ENCODE measurements at regions not wholly inside any gene's neighbourhood (a gene's known extent, or its start where the extent isn't known, plus 50 kb on each side); places are given as distances from the start of the nearest gene placed in this dataset.

- H3K36me3 ChIP-seq (ENCODE audit: insufficient read depth, low read length), result no peaks in the 10 kb centered on the region
- no peaks in the 10 kb centered on the region for H3F3A ChIP-seq (ENCODE audit: insufficient read depth, low read length, poor library complexity, severe bottlenecking)
- no peak overlapping the region for H3K4me2 ChIP-seq (ENCODE audit: low read length)
- no peaks in the 10 kb centered on the region for H3K9me3 ChIP-seq (ENCODE audit: low read length)
- H3K9ac ChIP-seq (ENCODE audit: low read length), result no peak overlapping the region
- H3K27me3 ChIP-seq (ENCODE audit: insufficient read depth, low read depth, low read length), result no peaks in the 10 kb centered on the region
- no peaks in the 10 kb centered on the region for H3K9me2 ChIP-seq (ENCODE audit: insufficient read depth, low read length)
- H3K79me2 ChIP-seq (replicated peaks; ENCODE audit: insufficient read depth, low read length), result no peaks in the 10 kb centered on the region
- no peak for TF ChIP-seq TAF1 (IDR thresholded peaks at IDR 0.05; ENCODE audit: low read depth)
- no peak for TF ChIP-seq EZH2 (IDR thresholded peaks at IDR 0.05; ENCODE audit: borderline replicate concordance, insufficient read depth, low read length, poor library complexity, severe bottlenecking)
- TF ChIP-seq, protein P1, sequence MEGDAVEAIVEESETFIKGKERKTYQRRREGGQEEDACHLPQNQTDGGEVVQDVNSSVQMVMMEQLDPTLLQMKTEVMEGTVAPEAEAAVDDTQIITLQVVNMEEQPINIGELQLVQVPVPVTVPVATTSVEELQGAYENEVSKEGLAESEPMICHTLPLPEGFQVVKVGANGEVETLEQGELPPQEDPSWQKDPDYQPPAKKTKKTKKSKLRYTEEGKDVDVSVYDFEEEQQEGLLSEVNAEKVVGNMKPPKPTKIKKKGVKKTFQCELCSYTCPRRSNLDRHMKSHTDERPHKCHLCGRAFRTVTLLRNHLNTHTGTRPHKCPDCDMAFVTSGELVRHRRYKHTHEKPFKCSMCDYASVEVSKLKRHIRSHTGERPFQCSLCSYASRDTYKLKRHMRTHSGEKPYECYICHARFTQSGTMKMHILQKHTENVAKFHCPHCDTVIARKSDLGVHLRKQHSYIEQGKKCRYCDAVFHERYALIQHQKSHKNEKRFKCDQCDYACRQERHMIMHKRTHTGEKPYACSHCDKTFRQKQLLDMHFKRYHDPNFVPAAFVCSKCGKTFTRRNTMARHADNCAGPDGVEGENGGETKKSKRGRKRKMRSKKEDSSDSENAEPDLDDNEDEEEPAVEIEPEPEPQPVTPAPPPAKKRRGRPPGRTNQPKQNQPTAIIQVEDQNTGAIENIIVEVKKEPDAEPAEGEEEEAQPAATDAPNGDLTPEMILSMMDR (IDR thresholded peaks at IDR 0.05; ENCODE audit: poor library complexity, severe bottlenecking), result no peak
- no peak for TF ChIP-seq POLR2AphosphoS5 (IDR thresholded peaks at IDR 0.05)
- TF ChIP-seq RAD21 (conservative IDR thresholded peaks at IDR 0.05), result no peak
- TF ChIP-seq SMC3 (conservative IDR thresholded peaks at IDR 0.05; ENCODE audit: poor library complexity), result no peak
- no peak for TF ChIP-seq EP300 (conservative IDR thresholded peaks at IDR 0.05; ENCODE audit: poor library complexity, severe bottlenecking)
- TF ChIP-seq REST (IDR thresholded peaks at IDR 0.05; ENCODE audit: borderline replicate concordance), result no peak
- TF ChIP-seq MXI1 (conservative IDR thresholded peaks at IDR 0.05; ENCODE audit: poor library complexity, severe bottlenecking), result no peak
- no peak overlapping the region for H2AFZ ChIP-seq (ENCODE audit: low read depth, low read length)
- no peak overlapping the region for H3K27ac ChIP-seq (ENCODE audit: low read length)
- no peak overlapping the region for H3K4me3 ChIP-seq (ENCODE audit: low read length)
- no peaks in the 10 kb centered on the region for H4K20me1 ChIP-seq (ENCODE audit: insufficient read depth)
Measured at GRCh38 chr5:89020926-89021610, 138.1 kb upstream of the MEF2C start.

- Histone ChIP-seq H3K79me2 (replicated peaks; ENCODE audit: insufficient read depth, low read length) (no peaks in the 10 kb centered on the region), H3K27me3 (ENCODE audit: insufficient read depth, low read depth, low read length) (no peaks in the 10 kb centered on the region), H3K9ac (ENCODE audit: low read length) (no peak overlapping the region), H3K4me2 (ENCODE audit: low read length) (no peak overlapping the region), H3F3A (ENCODE audit: insufficient read depth, low read length, poor library complexity, severe bottlenecking) (no peaks in the 10 kb centered on the region), H3K9me2 (ENCODE audit: insufficient read depth, low read length) (no peaks in the 10 kb centered on the region), H3K9me3 (ENCODE audit: low read length) (no peaks in the 10 kb centered on the region), H2AFZ (ENCODE audit: low read depth, low read length) (no peak overlapping the region), H3K36me3 (ENCODE audit: insufficient read depth, low read length) (no peaks in the 10 kb centered on the region), H4K20me1 (ENCODE audit: insufficient read depth) (no peaks in the 10 kb centered on the region), H3K4me3 (ENCODE audit: low read length) (no peak overlapping the region), H3K27ac (ENCODE audit: low read length) (no peak overlapping the region)
- TF ChIP-seq TAF1 (IDR thresholded peaks at IDR 0.05; ENCODE audit: low read depth) (no peak), RAD21 (conservative IDR thresholded peaks at IDR 0.05) (no peak), REST (IDR thresholded peaks at IDR 0.05; ENCODE audit: borderline replicate concordance) (no peak), POLR2AphosphoS5 (IDR thresholded peaks at IDR 0.05) (no peak), EP300 (conservative IDR thresholded peaks at IDR 0.05; ENCODE audit: poor library complexity, severe bottlenecking) (no peak), EZH2 (IDR thresholded peaks at IDR 0.05; ENCODE audit: borderline replicate concordance, insufficient read depth, low read length, poor library complexity, severe bottlenecking) (no peak), MXI1 (conservative IDR thresholded peaks at IDR 0.05; ENCODE audit: poor library complexity, severe bottlenecking) (no peak)
- TF ChIP-seq, protein P1 (IDR thresholded peaks at IDR 0.05; ENCODE audit: poor library complexity, severe bottlenecking), result no peak
Measured at GRCh38 chr5:89016741-89017303, 133.8 kb upstream of the MEF2C start.

All from neural cell (in vitro differentiated cells).